IMR-90 (cell line): ENCODE measurements at regions not wholly inside any gene's neighbourhood (a gene's known extent, or its start where the extent isn't known, plus 50 kb on each side); places are given as distances from the start of the nearest gene placed in this dataset.

Experiments used
- ATAC-seq: fragments of 200-7000 bp; cut with Tn5 transposase; 2 replicates; pipeline ENCODE4 v1.9.1; 2020; ENCODE audit warnings: low read depth, mild to moderate bottlenecking, moderate library complexity
- BruUV-seq: library from RNA; stranded (reverse); fragments of 400-500 nt; replicated peaks from 2 replicates; lab custom pipeline; 2021; lab: Mats Ljungman, UMichigan
- CTCF ChIA-PET: fragments of 300-600 bp; formaldehyde crosslinking; extraction: SDS; loops from one replicate; lab custom pipeline; 2021; ENCODE audit warnings: antibody characterized with exemption; lab: Yijun Ruan, JAX
- POLR2A ChIA-PET: fragments of 300-600 bp; sonication (Branson Sonifier 250); formaldehyde crosslinking; loops from one replicate; lab custom pipeline; 2022; ENCODE audit warnings: antibody characterized with exemption; ENCODE audit not compliant: unreplicated experiment; lab: Charles Lee
- DNase-seq: peaks from one replicate; pipeline ENCODE4 v3.0.0; 2013
- H2AFZ ChIP-seq: replicated peaks from 2 replicates; pipeline ENCODE3; 2013; ENCODE audit warnings: low read length, mild to moderate bottlenecking; ENCODE audit not compliant: poor library complexity
- H2AK5ac ChIP-seq: 2 replicates; pipeline ENCODE4 v1.6.1; 2013; ENCODE audit warnings: low read depth, low read length, inconsistent platforms
- H2AK9ac ChIP-seq: replicated peaks from 2 replicates; pipeline ENCODE3; 2013; ENCODE audit warnings: mild to moderate bottlenecking, low read depth, low read length, moderate library complexity; ENCODE audit not compliant: poor library complexity
- H2BK120ac ChIP-seq: 2 replicates; pipeline ENCODE4 v1.6.1; 2013; ENCODE audit warnings: low read depth, low read length, inconsistent platforms
- H2BK15ac ChIP-seq: 3 replicates; pipeline ENCODE4 v1.6.1; 2013; ENCODE audit warnings: low read depth, low read length, inconsistent platforms
- H2BK20ac ChIP-seq: 2 replicates; pipeline ENCODE4 v1.6.1; 2013; ENCODE audit warnings: low read depth, mild to moderate bottlenecking, inconsistent platforms, low read length, moderate library complexity
- H2BK5ac ChIP-seq: 2 replicates; pipeline ENCODE4 v1.6.1; 2013; ENCODE audit warnings: mild to moderate bottlenecking, low read depth, low read length, inconsistent platforms; ENCODE audit not compliant: poor library complexity, severe bottlenecking
- H3K14ac ChIP-seq: replicated peaks from 2 replicates; pipeline ENCODE4 v1.6.1; 2013; ENCODE audit warnings: low read depth, low read length, inconsistent platforms
- H3K18ac ChIP-seq: 2 replicates; pipeline ENCODE4 v1.6.1; 2013; ENCODE audit warnings: low read depth, low read length, control low read depth
- H3K23ac ChIP-seq: 2 replicates; pipeline ENCODE4 v1.6.1; 2013; ENCODE audit warnings: low read depth, low read length, inconsistent platforms
- H3K27ac ChIP-seq: 2 replicates; pipeline ENCODE4 v1.5.1; 2013; ENCODE audit warnings: mild to moderate bottlenecking, control low read depth, low read length; ENCODE audit not compliant: insufficient read depth
- H3K27me3 ChIP-seq: 2 replicates; pipeline ENCODE4 v1.6.1; 2013; ENCODE audit warnings: low read length; ENCODE audit not compliant: control insufficient read depth, insufficient read depth
- H3K36me3 ChIP-seq: 2 replicates; pipeline ENCODE4 v1.6.1; 2013; ENCODE audit warnings: low read length, mixed read lengths; ENCODE audit not compliant: control insufficient read depth, insufficient read depth
- H3K4ac ChIP-seq: 2 replicates; pipeline ENCODE4 v1.6.1; 2013; ENCODE audit warnings: low read depth, low read length, inconsistent platforms
- H3K4me1 ChIP-seq: 2 replicates; pipeline ENCODE4 v1.6.1; 2013; ENCODE audit warnings: low read length, mixed read lengths; ENCODE audit not compliant: control insufficient read depth, insufficient read depth
- H3K4me2 ChIP-seq: 2 replicates; pipeline ENCODE4 v1.6.1; 2013; ENCODE audit warnings: low read depth, mild to moderate bottlenecking, control low read depth, low read length, moderate library complexity
- H3K4me3 ChIP-seq: 2 replicates; pipeline ENCODE4 v1.5.1; 2013; ENCODE audit warnings: low read depth, mild to moderate bottlenecking, control low read depth, low read length, moderate library complexity; ENCODE audit not compliant: insufficient read depth
- H3K56ac ChIP-seq: 2 replicates; pipeline ENCODE4 v1.6.1; 2013; ENCODE audit warnings: low read length, inconsistent platforms; ENCODE audit not compliant: insufficient read depth; ENCODE audit errors: extremely low read depth
- H3K79me1 ChIP-seq, 2 experiments: 2 replicates each; pipeline ENCODE4 v1.6.1; 2013; ENCODE audit warnings: low read length in 2 of 2, inconsistent platforms in 1 of 2, low read depth in 1 of 2
- H3K9ac ChIP-seq: 2 replicates; pipeline ENCODE4 v1.6.1; 2013; ENCODE audit warnings: low read depth, low read length, control low read depth
- H3K9me1 ChIP-seq: 2 replicates; pipeline ENCODE4 v1.6.1; 2013; ENCODE audit warnings: low read length, inconsistent platforms; ENCODE audit not compliant: insufficient read depth
- H3K9me3 ChIP-seq: 2 replicates; pipeline ENCODE4 v1.6.1; 2013; ENCODE audit warnings: low read length; ENCODE audit not compliant: control insufficient read depth, insufficient read depth
- H4K20me1 ChIP-seq: 2 replicates; pipeline ENCODE4 v1.6.1; 2013; ENCODE audit warnings: low read length, inconsistent platforms; ENCODE audit not compliant: insufficient read depth
- H4K5ac ChIP-seq: 2 replicates; pipeline ENCODE4 v1.6.1; 2013; ENCODE audit warnings: mild to moderate bottlenecking, low read depth, low read length, control low read depth
- H4K8ac ChIP-seq, 2 experiments: 2 replicates each; pipeline ENCODE4 v1.6.1; 2013; ENCODE audit warnings: low read depth in 2 of 2, low read length in 2 of 2, control low read depth in 1 of 2, inconsistent platforms in 1 of 2
- H4K91ac ChIP-seq: 2 replicates; pipeline ENCODE4 v1.6.1; 2013; ENCODE audit warnings: low read depth, low read length, inconsistent platforms; ENCODE audit not compliant: insufficient read depth
- CTCF ChIP-seq: conservative IDR thresholded peaks from 2 replicates; pipeline ENCODE4 v1.5.1; 2012; ENCODE audit warnings: mild to moderate bottlenecking, low read depth, low read length, improper control_type of control experiment
- FOS ChIP-seq: fragments of 150-350 bp; IDR thresholded peaks from 2 replicates; pipeline ENCODE4 v1.6.1; 2016; ENCODE audit warnings: low read depth, low read length
- POLR2A ChIP-seq: IDR thresholded peaks from 2 replicates; pipeline ENCODE4 v1.6.1; 2012; ENCODE audit warnings: mild to moderate bottlenecking, low read depth, low read length
- WGBS, 2 experiments: methylation state at CpG; one replicate each; pipeline versions ENCODE4 v1.1.5 to v1.1.7; 2013; ENCODE audit warnings: missing lambda C conversion rate in 2 of 2; ENCODE audit not compliant: insufficient read length in 1 of 2; ENCODE audit errors: extremely low coverage in 2 of 2; 5-methylcytosine and 5-hydroxymethylcytosine counted together
- dilution Hi-C: fragments of 300-500 bp; cut with HindIII; formaldehyde crosslinking; loops from one replicate; pipeline ENCODE4 v1.14.3; 2018; ENCODE audit warnings: low sequenced_read_pairs; ENCODE audit not compliant: unreplicated experiment
- in situ Hi-C: fragments of 300-500 bp; cut with MboI; formaldehyde crosslinking; loops from 3 replicates; pipeline ENCODE4 v1.14.3; 2019; ENCODE audit warnings: low sequenced_read_pairs, inconsistent platforms, mixed read lengths
- intact Hi-C: fragments of 100-400 bp; cut with micrococcal nuclease; formaldehyde crosslinking; loops from 2 replicates; pipeline ENCODE4 v1.10.0; 2022

GRCh38 chr4:174088795-174089194 is 194.7 kb downstream of the FBXO8 start:
- no peak overlapping the region for H3K4me2 ChIP-seq
- no peak overlapping the region for H2AK5ac ChIP-seq
- no peak overlapping the region for H4K91ac ChIP-seq
- H3K18ac ChIP-seq, result no peak overlapping the region
- no peak overlapping the region for H3K4ac ChIP-seq
- no peaks in the 10 kb centered on the region for H3K9me1 ChIP-seq
- no peak for TF ChIP-seq CTCF
- TF ChIP-seq POLR2A, result no peak
- TF ChIP-seq FOS, result no peak
- H4K8ac ChIP-seq, result no peak overlapping the region
- dilution Hi-C loops (no loop called here), in situ Hi-C loops (no loop called here), intact Hi-C loops (no loop called here)
- H3K27me3 ChIP-seq, result no peaks in the 10 kb centered on the region
- H4K5ac ChIP-seq, result no peak overlapping the region
- DNase-seq, result no peak
- H3K36me3 ChIP-seq, result no peaks in the 10 kb centered on the region
- no peak overlapping the region for H3K9ac ChIP-seq
- H2AK9ac ChIP-seq, result no peak overlapping the region
- H3K4me1 ChIP-seq, result no peaks in the 10 kb centered on the region
- H3K14ac ChIP-seq, result no peak overlapping the region
- no peak overlapping the region for H2BK5ac ChIP-seq
- H3K4me3 ChIP-seq, result no peak overlapping the region
- no peak overlapping the region for H3K56ac ChIP-seq
- no peak for ATAC-seq
- no peak overlapping the region for H2BK20ac ChIP-seq
- WGBS, 2 experiments, result no CpG with 5 or more reads among the region's 3 CpGs
- no peak overlapping the region for H2AFZ ChIP-seq
- ChIA-PET POLR2A (no interaction called here), CTCF (no interaction called here)
- BruUV-seq, result no TSS peak
- H2BK15ac ChIP-seq, result no peak overlapping the region
- no peak overlapping the region for H3K27ac ChIP-seq
- no peaks in the 10 kb centered on the region for H3K79me1 ChIP-seq
- H3K23ac ChIP-seq, result no peak overlapping the region
- H3K9me3 ChIP-seq, result no peaks in the 10 kb centered on the region
- no peak overlapping the region for H2BK120ac ChIP-seq
- no peaks in the 10 kb centered on the region for H4K20me1 ChIP-seq
